Ramos (cell line): ENCODE measurements at regions not wholly inside any gene's neighbourhood (a gene's known extent, or its start where the extent isn't known, plus 50 kb on each side); places are given as distances from the start of the nearest gene placed in this dataset.
"Not testable (repeated sequence)": the region's sequence is repeated elsewhere in the genome, so short reads cannot be mapped to it uniquely, and the experiment has no call there.

Experiments used
- in situ Hi-C: fragments of 300-500 bp; cut with MboI; formaldehyde crosslinking; loops from one replicate; pipeline ENCODE4 v1.14.3; 2022; ENCODE audit warnings: low sequenced_read_pairs; ENCODE audit not compliant: unreplicated experiment

GRCh38 chr20:39983655-39984054 is 705.4 kb downstream of the MAFB start:
- in situ Hi-C loops = no loop called here

GRCh38 chr20:39983183-39983582 is 705.9 kb downstream of the MAFB start:
- in situ Hi-C loops = no loop called here

- in situ Hi-C loops = no loop called here
Measured at GRCh38 chr20:39974966-39975501, 714.0 kb downstream of the MAFB start.

- in situ Hi-C loops = no loop called here
Measured at GRCh38 chr20:39968495-39968894, 720.5 kb downstream of the MAFB start.

GRCh38 chr20:39967806-39968205 is 721.2 kb downstream of the MAFB start:
- in situ Hi-C loops = no loop called here

GRCh38 chr20:39961637-39962244 is 727.3 kb downstream of the MAFB start:
- in situ Hi-C loops = no loop called here

GRCh38 chr20:39960522-39961428 is 728.3 kb downstream of the MAFB start:
- in situ Hi-C loops = no loop called here

- in situ Hi-C loops = not testable (repeated sequence)
Measured at GRCh38 chr20:39957911-39958310, 731.1 kb downstream of the MAFB start.

- in situ Hi-C loops = no loop called here
Measured at GRCh38 chr20:39954621-39955020, 734.4 kb downstream of the MAFB start.

- in situ Hi-C loops = no loop called here
Measured at GRCh38 chr20:39946931-39947330, 742.1 kb downstream of the MAFB start.

GRCh38 chr20:39946053-39946810 is 742.8 kb downstream of the MAFB start:
- in situ Hi-C loops = no loop called here

GRCh38 chr20:39944861-39945260 is 744.2 kb downstream of the MAFB start:
- in situ Hi-C loops = no loop called here

GRCh38 chr20:39943336-39943735 is 745.7 kb downstream of the MAFB start:
- in situ Hi-C loops = no loop called here

GRCh38 chr20:39941245-39941644 is 747.8 kb downstream of the MAFB start:
- in situ Hi-C loops = no loop called here

- in situ Hi-C loops = no loop called here
Measured at GRCh38 chr20:39939241-39939865, 749.7 kb downstream of the MAFB start.

- in situ Hi-C loops = no loop called here
Measured at GRCh38 chr20:39936401-39936800, 752.6 kb downstream of the MAFB start.

- in situ Hi-C loops = no loop called here
Measured at GRCh38 chr20:39935901-39936300, 753.1 kb downstream of the MAFB start.

- in situ Hi-C loops = no loop called here
Measured at GRCh38 chr20:39916236-39916765, 772.7 kb downstream of the MAFB start.

- in situ Hi-C loops = no loop called here
Measured at GRCh38 chr20:39913274-39913673, 775.8 kb downstream of the MAFB start.

GRCh38 chr20:39911497-39911896 is 777.5 kb downstream of the MAFB start:
- in situ Hi-C loops = no loop called here
